LNCAP (cell line): ENCODE measurements at regions not wholly inside any gene's neighbourhood (a gene's known extent, or its start where the extent isn't known, plus 50 kb on each side); places are given as distances from the start of the nearest gene placed in this dataset.

Experiments used
- TF ChIP-seq, protein P1 (sequence below): fragments of 450-650 bp; IDR thresholded peaks from 2 replicates; pipeline ENCODE4 v1.5.1; 2017; ENCODE audit warnings: mild to moderate bottlenecking

DNA sequence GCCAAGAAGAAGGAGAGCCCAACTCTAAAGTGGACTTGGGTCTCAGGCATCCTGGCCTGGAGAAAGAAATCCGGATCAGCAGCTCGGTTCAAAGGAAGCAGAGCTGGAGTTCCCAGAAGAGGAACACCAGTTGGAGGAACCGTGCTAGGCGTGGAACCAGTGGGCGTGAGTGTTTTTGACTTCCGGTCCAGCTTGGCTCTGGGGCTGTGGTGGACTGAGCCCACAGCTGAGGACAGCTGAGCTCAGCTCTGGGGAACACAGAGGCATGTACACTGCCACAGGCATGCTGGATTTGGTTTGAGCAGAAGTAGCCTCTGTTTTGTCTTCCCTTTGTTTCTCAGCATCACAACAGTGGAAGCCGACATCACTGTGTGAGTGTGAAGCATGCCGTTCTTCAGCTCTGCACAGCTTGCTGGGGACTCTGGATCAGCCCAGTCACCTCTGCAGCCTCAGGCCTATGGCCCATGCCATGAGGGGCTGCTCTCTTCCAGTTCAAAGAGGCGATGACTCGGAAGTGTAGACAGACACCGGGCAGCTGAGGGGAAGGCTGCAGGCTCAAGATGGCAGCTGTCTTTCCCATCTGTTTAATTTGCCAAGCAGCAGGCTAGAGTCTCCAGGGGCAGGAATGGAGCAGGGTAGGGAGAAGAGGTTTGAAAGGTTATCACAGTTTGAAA lies 185.8 kb upstream of the UBE3A start:
- TF ChIP-seq, protein P1, sequence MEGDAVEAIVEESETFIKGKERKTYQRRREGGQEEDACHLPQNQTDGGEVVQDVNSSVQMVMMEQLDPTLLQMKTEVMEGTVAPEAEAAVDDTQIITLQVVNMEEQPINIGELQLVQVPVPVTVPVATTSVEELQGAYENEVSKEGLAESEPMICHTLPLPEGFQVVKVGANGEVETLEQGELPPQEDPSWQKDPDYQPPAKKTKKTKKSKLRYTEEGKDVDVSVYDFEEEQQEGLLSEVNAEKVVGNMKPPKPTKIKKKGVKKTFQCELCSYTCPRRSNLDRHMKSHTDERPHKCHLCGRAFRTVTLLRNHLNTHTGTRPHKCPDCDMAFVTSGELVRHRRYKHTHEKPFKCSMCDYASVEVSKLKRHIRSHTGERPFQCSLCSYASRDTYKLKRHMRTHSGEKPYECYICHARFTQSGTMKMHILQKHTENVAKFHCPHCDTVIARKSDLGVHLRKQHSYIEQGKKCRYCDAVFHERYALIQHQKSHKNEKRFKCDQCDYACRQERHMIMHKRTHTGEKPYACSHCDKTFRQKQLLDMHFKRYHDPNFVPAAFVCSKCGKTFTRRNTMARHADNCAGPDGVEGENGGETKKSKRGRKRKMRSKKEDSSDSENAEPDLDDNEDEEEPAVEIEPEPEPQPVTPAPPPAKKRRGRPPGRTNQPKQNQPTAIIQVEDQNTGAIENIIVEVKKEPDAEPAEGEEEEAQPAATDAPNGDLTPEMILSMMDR = no peak

DNA sequence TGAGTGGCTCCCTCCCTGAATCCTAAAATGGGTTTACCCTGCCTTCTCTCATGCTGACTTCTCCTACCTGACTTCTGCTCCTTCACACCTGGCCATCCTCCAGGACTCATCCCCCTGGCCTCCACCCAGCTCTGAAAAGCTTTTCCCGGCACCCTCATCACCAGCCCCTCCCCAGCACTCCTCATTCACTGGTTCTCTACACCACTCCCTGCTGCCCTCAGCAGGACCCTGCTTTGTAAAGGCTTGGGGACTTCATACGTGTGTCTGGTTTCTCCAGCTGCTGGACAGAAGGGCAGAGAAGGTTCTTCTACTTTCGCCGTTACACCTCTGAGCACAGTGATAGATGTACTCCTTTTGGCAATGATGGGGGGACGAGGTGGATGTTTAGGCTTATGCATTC lies 184.9 kb upstream of the UBE3A start:
- TF ChIP-seq, protein P1 = no peak

DNA sequence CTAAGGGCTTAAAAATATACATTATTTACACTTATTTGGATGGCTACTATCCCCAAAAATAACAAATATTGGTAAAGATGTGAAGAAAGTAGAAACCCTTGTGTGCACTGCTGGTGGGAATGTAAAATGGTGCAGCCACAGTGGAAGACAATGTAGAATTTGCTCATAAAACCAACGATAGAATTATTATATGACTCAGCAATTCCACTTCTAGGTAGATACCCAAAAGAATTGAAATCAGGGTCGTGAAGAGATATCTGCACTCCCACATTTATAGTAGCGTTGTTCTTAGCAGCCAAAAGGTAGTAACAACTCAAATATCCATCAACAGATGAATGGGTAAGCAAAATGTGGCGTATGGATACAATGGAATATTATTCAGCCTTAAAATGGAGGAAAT lies 181.6 kb upstream of the UBE3A start:
- TF ChIP-seq, protein P1 = no peak

DNA sequence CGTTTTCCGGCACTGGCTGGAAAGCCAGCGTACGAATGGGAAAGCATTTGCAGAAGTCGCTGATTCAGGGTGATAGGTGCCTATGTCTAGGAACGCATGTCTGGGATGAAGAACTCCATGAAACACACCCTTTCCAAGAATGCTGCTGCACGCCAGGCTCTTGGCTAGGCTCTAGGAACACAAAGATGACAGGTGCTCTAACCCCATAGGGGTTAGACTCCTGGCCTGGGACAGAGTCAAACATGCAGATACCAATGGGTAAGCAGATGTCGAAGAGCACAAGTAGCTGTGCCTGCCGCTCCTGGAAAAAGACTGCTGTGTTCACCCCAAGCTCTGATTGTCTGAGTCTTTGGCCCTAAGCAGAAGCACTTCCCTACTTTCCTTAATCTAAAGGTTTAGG lies 180.9 kb upstream of the UBE3A start:
- TF ChIP-seq, protein P1 = no peak

DNA sequence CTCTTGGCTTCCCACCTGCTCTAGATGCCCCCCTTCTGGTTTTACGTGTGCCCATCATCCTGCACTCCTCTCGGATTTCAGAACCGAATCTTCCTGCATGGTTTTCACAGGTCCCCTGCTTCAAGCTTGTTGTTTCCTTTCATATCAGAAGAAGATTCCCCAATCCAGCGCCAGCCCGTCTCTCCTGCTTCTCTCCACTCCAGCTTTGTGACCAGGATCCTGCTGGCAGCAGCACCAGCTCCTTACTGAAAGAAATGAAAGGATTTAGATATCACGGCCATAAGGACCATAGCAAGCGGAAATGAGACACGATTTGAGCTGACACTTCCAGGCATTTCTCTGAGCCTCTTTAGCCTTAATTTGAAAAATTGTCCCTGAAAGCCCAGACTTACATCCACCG lies 180.3 kb upstream of the UBE3A start:
- TF ChIP-seq, protein P1 = no peak

DNA sequence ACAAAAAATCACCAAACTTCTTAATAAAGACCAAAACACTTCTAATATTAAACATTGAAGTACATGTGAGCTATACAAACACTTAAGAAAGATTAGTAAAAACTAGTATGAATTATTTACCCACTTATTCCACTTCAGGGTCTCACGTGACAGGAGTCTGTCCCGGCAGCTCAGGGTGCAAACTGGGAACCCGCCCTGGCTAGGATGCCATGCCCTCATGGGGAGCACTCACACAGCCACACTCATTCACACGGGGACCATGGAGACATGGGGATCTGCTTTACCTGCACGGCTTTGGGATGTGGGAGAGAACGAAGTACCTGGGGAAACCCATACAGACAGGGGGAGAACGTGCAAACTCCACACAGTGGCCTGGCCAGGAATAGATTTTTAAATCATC lies 179.3 kb upstream of the UBE3A start:
- TF ChIP-seq, protein P1 = no peak

DNA sequence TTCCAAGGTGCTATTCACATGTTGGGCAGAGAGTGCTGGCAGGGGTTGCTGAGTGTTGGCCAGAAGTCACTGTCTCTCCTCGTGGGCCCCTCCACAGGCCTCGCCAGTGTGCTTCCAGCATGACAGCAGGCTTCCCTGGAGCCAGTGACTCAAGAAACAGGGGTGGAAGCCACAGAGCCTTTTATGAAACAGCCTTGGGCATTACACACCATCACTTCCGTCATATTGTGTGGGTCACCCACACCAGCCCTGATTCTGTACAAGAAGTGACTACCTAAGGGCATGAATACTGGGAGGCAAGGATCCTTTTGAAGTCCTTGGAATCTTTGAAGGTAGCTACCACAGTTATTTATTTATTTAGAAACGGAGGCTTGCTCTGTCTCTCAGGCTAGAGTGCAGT lies 177.6 kb upstream of the UBE3A start:
- TF ChIP-seq, protein P1 = no peak

DNA sequence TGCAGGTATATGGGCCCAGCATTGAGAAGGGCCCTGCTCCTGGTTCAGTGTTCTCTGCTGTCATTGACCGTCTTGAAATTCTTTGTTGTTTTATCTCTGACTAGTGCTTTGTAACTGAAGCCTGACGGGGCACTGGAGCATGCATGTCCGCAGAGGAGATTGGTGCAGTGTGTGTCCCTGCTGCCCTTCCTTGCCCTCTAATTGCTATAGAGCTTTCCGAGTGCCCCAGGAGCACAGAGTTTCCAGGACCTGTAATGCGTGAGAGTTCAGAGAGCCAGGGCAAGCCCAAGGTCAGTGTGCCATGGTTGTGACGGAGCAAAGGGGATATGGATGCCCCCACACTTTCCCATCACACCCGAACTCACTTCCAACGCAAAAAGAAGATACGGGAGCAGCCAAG lies 174.3 kb upstream of the UBE3A start:
- TF ChIP-seq, protein P1 = no peak
